ENCODE measurements at regions not wholly inside any gene's neighbourhood (a gene's known extent, or its start where the extent isn't known, plus 50 kb on each side); places are given as distances from the start of the nearest gene placed in this dataset.
"Not testable (repeated sequence)": the region's sequence is repeated elsewhere in the genome, so short reads cannot be mapped to it uniquely, and the experiment has no call there.

DNA sequence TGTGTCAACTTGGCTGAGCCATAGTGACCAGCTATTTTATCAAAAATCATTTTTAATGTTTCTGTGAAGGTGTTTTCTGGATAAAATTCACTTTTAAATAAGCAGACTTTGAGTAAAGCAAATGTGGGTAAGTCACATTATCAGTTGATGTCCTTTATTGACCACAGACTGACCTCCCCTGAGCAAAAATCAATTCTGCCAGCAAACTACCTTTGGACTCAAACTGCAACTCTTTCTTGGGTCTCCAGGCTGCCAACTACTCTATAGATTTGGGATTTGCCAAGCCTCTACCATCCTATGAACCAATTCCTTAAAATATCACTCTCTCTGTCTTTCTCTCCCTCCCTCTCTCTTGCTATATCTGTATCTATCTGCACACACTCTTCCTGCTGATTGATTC is 1571.7 kb upstream of the NUDT12 start:
- H3K4me3 ChIP-seq (ENCODE audit: low read length): no peak overlapping the region
- no peaks in the 10 kb centered on the region for H3K27me3 ChIP-seq (ENCODE audit: control insufficient read depth, insufficient read depth)
- DNase-seq (no peak), ATAC-seq (no peak)
- no peaks in the 10 kb centered on the region for H3K9me3 ChIP-seq (ENCODE audit: control insufficient read depth, low read length)
- H3K27ac ChIP-seq (ENCODE audit: low read length): no peak overlapping the region
- intact Hi-C loops (cut with DNase I): no loop called here
- no peaks in the 10 kb centered on the region for H3K4me1 ChIP-seq (ENCODE audit: control insufficient read depth, insufficient read depth, low read length)

DNA sequence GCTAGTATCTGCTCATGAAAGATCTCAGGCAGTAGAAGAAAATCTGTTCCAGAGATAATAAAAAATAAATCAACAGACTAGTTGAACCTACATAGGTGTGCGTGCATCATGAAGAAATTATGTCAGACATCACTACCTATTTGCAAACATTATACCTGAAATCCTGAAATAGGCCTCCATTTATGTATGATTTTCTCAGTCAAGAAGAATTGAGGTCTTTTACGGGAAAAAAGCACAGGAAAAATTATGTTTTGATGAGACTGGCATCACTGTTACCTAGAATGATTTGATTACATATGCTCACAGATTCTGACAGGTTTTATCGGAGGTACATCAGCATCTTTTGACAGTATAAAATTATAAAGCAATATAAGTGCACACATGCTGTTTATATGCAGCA is 1570.5 kb upstream of the NUDT12 start:
- no peak overlapping the region for H3K4me3 ChIP-seq (ENCODE audit: low read length)
- no peaks in the 10 kb centered on the region for H3K27me3 ChIP-seq (ENCODE audit: control insufficient read depth, insufficient read depth)
- WGBS: 80% methylated on average over 3 of the region's 3 CpGs
- ATAC-seq (no peak), DNase-seq (no peak)
- no peaks in the 10 kb centered on the region for H3K4me1 ChIP-seq (ENCODE audit: control insufficient read depth, insufficient read depth, low read length)
- no peak overlapping the region for H3K27ac ChIP-seq (ENCODE audit: low read length)
- no peaks in the 10 kb centered on the region for H3K9me3 ChIP-seq (ENCODE audit: control insufficient read depth, low read length)
- intact Hi-C loops (cut with DNase I): no loop called here

GRCh38 chr5:105132581-105132980 is 1570.0 kb upstream of the NUDT12 start:
- ATAC-seq (no peak), DNase-seq (no peak)
- H3K4me1 ChIP-seq (ENCODE audit: control insufficient read depth, insufficient read depth, low read length): no peaks in the 10 kb centered on the region
- H3K27me3 ChIP-seq (ENCODE audit: control insufficient read depth, insufficient read depth): no peaks in the 10 kb centered on the region
- WGBS: 59% methylated on average over 1 of the region's 1 CpG
- H3K9me3 ChIP-seq (ENCODE audit: control insufficient read depth, low read length): no peaks in the 10 kb centered on the region
- H3K4me3 ChIP-seq (ENCODE audit: low read length): no peak overlapping the region
- intact Hi-C loops (cut with DNase I): no loop called here
- H3K27ac ChIP-seq (ENCODE audit: low read length): no peak overlapping the region

DNA sequence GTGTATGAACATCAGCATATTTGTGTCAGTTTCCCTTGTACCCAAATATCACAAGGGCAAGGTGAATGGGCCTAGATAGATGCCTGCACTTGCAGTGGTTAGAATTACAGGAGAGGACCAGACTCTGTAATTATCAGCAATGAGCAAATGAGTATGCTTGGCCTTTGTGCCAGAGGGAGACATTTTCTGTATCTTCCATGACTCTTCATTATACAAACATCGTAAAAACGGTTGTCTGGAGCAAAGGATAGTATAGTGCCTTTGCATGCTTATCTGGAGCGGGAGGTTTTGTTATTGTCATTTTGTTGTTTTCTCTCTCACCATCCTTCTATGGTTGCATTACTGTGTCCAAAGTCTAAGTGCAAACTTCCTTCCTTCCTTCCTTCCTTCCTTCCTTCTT is 1568.5 kb upstream of the NUDT12 start:
- Histone ChIP-seq H3K27me3 (ENCODE audit: control insufficient read depth, insufficient read depth) (no peaks in the 10 kb centered on the region), H3K4me1 (ENCODE audit: control insufficient read depth, insufficient read depth, low read length) (no peaks in the 10 kb centered on the region), H3K9me3 (ENCODE audit: control insufficient read depth, low read length) (no peaks in the 10 kb centered on the region), H3K4me3 (ENCODE audit: low read length) (no peak overlapping the region), H3K27ac (ENCODE audit: low read length) (no peak overlapping the region)
- ATAC-seq (no peak), DNase-seq (no peak)
- intact Hi-C loops (cut with DNase I): no loop called here
- 85% methylated on average over 3 of the region's 3 CpGs for WGBS

DNA sequence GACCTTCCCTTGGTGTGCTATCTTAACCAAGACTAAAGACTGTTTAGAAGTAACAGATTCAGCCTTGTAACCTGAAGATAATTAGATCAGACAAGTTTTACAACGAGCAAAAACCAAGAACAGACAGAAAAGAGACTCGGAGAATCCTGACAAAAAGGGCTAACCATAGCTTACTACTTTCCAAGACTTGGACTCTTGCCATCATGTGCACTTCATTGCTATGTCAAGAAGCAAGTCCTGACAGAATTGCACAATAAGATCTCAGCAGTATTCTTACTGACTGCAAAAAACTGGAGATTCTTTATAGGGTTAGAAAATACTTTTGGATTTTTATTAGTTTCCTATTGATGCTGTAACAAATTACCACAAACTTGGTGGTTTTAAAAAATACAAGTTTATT is 1539.0 kb upstream of the NUDT12 start:
- H3K27ac ChIP-seq (ENCODE audit: low read length): no peak overlapping the region
- ATAC-seq: no peak
- H3K27me3 ChIP-seq (ENCODE audit: control insufficient read depth, insufficient read depth): no peaks in the 10 kb centered on the region
- DNase-seq: no peak
- H3K4me1 ChIP-seq (ENCODE audit: control insufficient read depth, insufficient read depth, low read length): no peaks in the 10 kb centered on the region
- WGBS: 39% methylated on average over 2 of the region's 2 CpGs
- no peaks in the 10 kb centered on the region for H3K9me3 ChIP-seq (ENCODE audit: control insufficient read depth, low read length)
- intact Hi-C loops (cut with DNase I): no loop called here
- no peak overlapping the region for H3K4me3 ChIP-seq (ENCODE audit: low read length)

- H3K4me1 ChIP-seq (ENCODE audit: control insufficient read depth, insufficient read depth, low read length): no peaks in the 10 kb centered on the region
- no peaks in the 10 kb centered on the region for H3K9me3 ChIP-seq (ENCODE audit: control insufficient read depth, low read length)
- no peak overlapping the region for H3K27ac ChIP-seq (ENCODE audit: low read length)
- ATAC-seq: no peak
- 50% methylated on average over 2 of the region's 2 CpGs for WGBS
- DNase-seq: no peak
- H3K27me3 ChIP-seq (ENCODE audit: control insufficient read depth, insufficient read depth): no peaks in the 10 kb centered on the region
- intact Hi-C loops (cut with DNase I): no loop called here
- H3K4me3 ChIP-seq (ENCODE audit: low read length): no peak overlapping the region
Measured at GRCh38 chr5:105088961-105089360, 1526.4 kb upstream of the NUDT12 start.

GRCh38 chr5:105088102-105088501 is 1525.5 kb upstream of the NUDT12 start:
- H3K27me3 ChIP-seq (ENCODE audit: control insufficient read depth, insufficient read depth): no peaks in the 10 kb centered on the region
- WGBS: 55% methylated on average over 3 of the region's 3 CpGs

GRCh38 chr5:105057893-105058292 is 1495.3 kb upstream of the NUDT12 start:
- DNase-seq (no peak), ATAC-seq (no peak)
- Histone ChIP-seq H3K27me3 (ENCODE audit: control insufficient read depth, insufficient read depth) (no peaks in the 10 kb centered on the region), H3K4me1 (ENCODE audit: control insufficient read depth, insufficient read depth, low read length) (no peaks in the 10 kb centered on the region), H3K27ac (ENCODE audit: low read length) (no peak overlapping the region), H3K9me3 (ENCODE audit: control insufficient read depth, low read length) (no peaks in the 10 kb centered on the region), H3K4me3 (ENCODE audit: low read length) (no peak overlapping the region)
- WGBS: 87% methylated on average over 1 of the region's 1 CpG
- intact Hi-C loops (cut with DNase I): no loop called here

More at GRCh38 chr5:105088102-105088501, 1525.5 kb upstream of the NUDT12 start:
- no peaks in the 10 kb centered on the region for H3K4me1 ChIP-seq (ENCODE audit: control insufficient read depth, insufficient read depth, low read length)
- DNase-seq (no peak), ATAC-seq (no peak)
- H3K27ac ChIP-seq (ENCODE audit: low read length): no peak overlapping the region
- intact Hi-C loops (cut with DNase I): no loop called here
- H3K4me3 ChIP-seq (ENCODE audit: low read length): no peak overlapping the region
- H3K9me3 ChIP-seq (ENCODE audit: control insufficient read depth, low read length): no peaks in the 10 kb centered on the region

DNA sequence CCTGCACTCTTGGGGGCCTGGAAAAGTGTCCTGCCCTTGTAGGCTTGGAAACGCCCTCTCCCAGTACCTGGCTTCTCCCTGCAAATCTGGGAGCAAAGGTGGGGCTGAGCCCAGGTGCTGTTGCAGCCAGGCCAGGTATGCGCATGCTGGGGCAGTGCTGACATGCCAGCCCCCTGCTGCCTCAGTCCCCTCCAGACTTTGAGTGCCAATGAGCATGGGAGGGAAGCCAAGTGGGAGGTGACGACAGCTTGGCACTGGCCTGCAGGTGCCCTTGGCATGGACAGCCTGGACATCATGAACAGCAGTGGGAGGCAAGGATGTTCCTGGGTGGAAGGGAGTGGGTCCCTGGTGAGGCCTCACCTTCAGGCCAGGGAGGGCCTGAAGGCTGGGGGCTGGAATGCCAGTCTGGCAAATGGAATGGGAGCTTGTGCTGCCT is 1494.4 kb upstream of the NUDT12 start:
- intact Hi-C loops (cut with DNase I): no loop called here

DNA sequence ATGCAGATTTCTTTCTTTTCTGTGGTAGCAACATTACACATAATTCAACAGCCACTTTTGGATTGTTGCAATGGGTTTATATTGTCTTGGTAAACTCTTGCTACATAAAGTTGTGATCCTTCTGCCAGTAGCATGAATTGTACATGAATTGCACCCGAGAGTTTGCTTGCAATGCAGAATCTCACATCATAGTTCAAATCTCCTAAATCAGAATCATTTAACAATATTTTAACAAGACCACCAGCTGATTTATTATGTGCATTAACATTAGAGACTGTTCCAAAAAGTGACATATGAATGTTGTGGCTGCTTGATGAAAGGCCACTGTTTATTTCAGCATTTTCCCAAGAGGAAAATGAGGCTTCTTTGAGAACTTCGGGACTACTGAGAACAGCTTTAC is 1491.8 kb upstream of the NUDT12 start:
- Histone ChIP-seq H3K9me3 (ENCODE audit: control insufficient read depth, low read length) (no peaks in the 10 kb centered on the region), H3K4me3 (ENCODE audit: low read length) (no peak overlapping the region), H3K4me1 (ENCODE audit: control insufficient read depth, insufficient read depth, low read length) (no peaks in the 10 kb centered on the region), H3K27me3 (ENCODE audit: control insufficient read depth, insufficient read depth) (no peaks in the 10 kb centered on the region), H3K27ac (ENCODE audit: low read length) (no peak overlapping the region)
- WGBS: 47% methylated on average over 2 of the region's 2 CpGs
- DNase-seq: no peak
- no peak for ATAC-seq
- intact Hi-C loops (cut with DNase I): no loop called here

More for the DNA sequence above, 1494.4 kb upstream of the NUDT12 start:
- H3K4me1 ChIP-seq (ENCODE audit: control insufficient read depth, insufficient read depth, low read length): no peaks in the 10 kb centered on the region
- ATAC-seq (no peak), DNase-seq (no peak)
- no peak overlapping the region for H3K4me3 ChIP-seq (ENCODE audit: low read length)
- WGBS: 80% methylated on average over 3 of the region's 3 CpGs
- no peak overlapping the region for H3K27ac ChIP-seq (ENCODE audit: low read length)
- H3K9me3 ChIP-seq (ENCODE audit: control insufficient read depth, low read length): no peaks in the 10 kb centered on the region
- H3K27me3 ChIP-seq (ENCODE audit: control insufficient read depth, insufficient read depth): no peaks in the 10 kb centered on the region

- Histone ChIP-seq H3K4me3 (ENCODE audit: low read length) (no peak overlapping the region), H3K9me3 (ENCODE audit: control insufficient read depth, low read length) (no peaks in the 10 kb centered on the region), H3K27ac (ENCODE audit: low read length) (no peak overlapping the region), H3K27me3 (ENCODE audit: control insufficient read depth, insufficient read depth) (no peaks in the 10 kb centered on the region), H3K4me1 (ENCODE audit: control insufficient read depth, insufficient read depth, low read length) (no peaks in the 10 kb centered on the region)
- intact Hi-C loops (cut with DNase I): no loop called here
- ATAC-seq: no peak
- no peak for DNase-seq
- 89% methylated on average over 2 of the region's 2 CpGs for WGBS
Measured at GRCh38 chr5:105042623-105043022, 1480.0 kb upstream of the NUDT12 start.

GRCh38 chr5:105036814-105037213 is 1474.2 kb upstream of the NUDT12 start:
- intact Hi-C loops (cut with DNase I); DNase-seq; H3K4me1 ChIP-seq (ENCODE audit: control insufficient read depth, insufficient read depth, low read length); ATAC-seq; H3K27me3 ChIP-seq (ENCODE audit: control insufficient read depth, insufficient read depth); H3K9me3 ChIP-seq (ENCODE audit: control insufficient read depth, low read length); H3K27ac ChIP-seq (ENCODE audit: low read length); H3K4me3 ChIP-seq (ENCODE audit: low read length): not testable (repeated sequence)
- 80% methylated on average over 3 of the region's 3 CpGs for WGBS

All from right cardiac atrium (tissue), 5 donors.